ENCODE measurements at regions not wholly inside any gene's neighbourhood (a gene's known extent, or its start where the extent isn't known, plus 50 kb on each side); places are given as distances from the start of the nearest gene placed in this dataset.

DNA sequence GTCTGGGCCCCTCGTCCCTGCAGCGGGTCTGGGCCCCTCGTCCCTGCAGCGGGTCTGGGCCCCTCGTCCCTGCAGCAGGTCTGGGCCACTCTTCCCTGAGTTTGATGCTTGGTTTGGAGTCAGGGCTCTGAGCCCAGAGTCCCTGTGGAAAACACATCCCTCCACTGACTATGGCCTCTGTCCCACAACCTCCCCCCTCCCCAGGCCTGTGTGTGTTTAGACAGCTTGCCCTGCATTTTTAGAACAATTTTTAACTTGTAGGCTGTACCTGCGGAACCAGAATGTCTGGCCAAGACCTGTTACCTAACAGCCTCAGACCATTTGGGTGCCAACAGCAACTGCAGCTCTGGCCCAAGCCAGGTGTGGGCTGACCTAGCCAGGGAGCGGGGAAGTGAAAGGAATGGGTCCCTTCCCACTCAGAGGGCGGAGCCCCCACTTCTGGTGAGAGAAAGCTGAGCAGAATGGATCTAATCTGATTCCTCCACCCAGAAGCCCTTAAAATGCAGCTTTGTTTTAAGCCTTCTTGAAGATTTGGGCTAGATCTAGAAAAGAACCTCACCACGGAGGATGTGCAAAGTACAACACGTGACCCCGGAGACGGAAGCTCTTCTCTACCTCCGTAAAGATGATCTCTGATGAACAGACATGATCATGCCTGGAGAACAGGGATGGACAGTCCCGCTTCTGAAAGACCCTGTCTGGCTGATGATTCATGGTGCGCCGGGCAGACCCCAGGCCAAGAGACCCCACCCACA, 60.5 kb upstream of the TFRC start:
- H3K27ac Mint-ChIP-seq (ENCODE audit: unreplicated experiment): no peak overlapping the region
- FAIRE-seq (no peak), DNase-seq (ENCODE audit: low read depth) (no peak)

GRCh38 chr3:196141866-196142201, 59.9 kb upstream of the TFRC start:
- Histone ChIP-seq H3K4me1 (ENCODE audit: insufficient read depth, low read length) (peaks cover 9% of the 10 kb centered on the region), H3K36me3 (ENCODE audit: insufficient read depth, low read length) (no peaks in the 10 kb centered on the region), H3K4me3 (ENCODE audit: insufficient read depth, low read depth, low read length) (no peak overlapping the region), H3K27ac (ENCODE audit: low read depth, low read length) (no peak overlapping the region), H2AFZ (ENCODE audit: low read depth, low read length) (no peak overlapping the region), H3K9ac (ENCODE audit: low read length) (no peak overlapping the region), H3K9me3 (ENCODE audit: insufficient read depth, low read depth, low read length) (no peaks in the 10 kb centered on the region), H3K79me2 (ENCODE audit: insufficient read depth, low read length) (no peaks in the 10 kb centered on the region), H4K20me1 (ENCODE audit: insufficient read depth, low read length) (no peaks in the 10 kb centered on the region), H3K27me3 (ENCODE audit: insufficient read depth, low read length) (no peaks in the 10 kb centered on the region), H3K4me2 (ENCODE audit: low read length) (no peak overlapping the region)
- Mint-ChIP-seq H3K27me3 (ENCODE audit: low read depth, unreplicated experiment) (peaks cover 5% of the 10 kb centered on the region), H3K9me3 (ENCODE audit: unreplicated experiment) (peaks cover 2% of the 10 kb centered on the region), H3K36me3 (ENCODE audit: low read depth, unreplicated experiment) (no peaks in the 10 kb centered on the region), H3K4me3 (ENCODE audit: unreplicated experiment) (no peak overlapping the region), H3K4me1 (ENCODE audit: low read depth, unreplicated experiment) (peaks cover 1% of the 10 kb centered on the region), H3K27ac (ENCODE audit: unreplicated experiment) (no peak overlapping the region)
- TF ChIP-seq EZH2 (IDR thresholded peaks at IDR 0.05; ENCODE audit: insufficient read depth, low read length): no peak
- TF ChIP-seq, protein P1, sequence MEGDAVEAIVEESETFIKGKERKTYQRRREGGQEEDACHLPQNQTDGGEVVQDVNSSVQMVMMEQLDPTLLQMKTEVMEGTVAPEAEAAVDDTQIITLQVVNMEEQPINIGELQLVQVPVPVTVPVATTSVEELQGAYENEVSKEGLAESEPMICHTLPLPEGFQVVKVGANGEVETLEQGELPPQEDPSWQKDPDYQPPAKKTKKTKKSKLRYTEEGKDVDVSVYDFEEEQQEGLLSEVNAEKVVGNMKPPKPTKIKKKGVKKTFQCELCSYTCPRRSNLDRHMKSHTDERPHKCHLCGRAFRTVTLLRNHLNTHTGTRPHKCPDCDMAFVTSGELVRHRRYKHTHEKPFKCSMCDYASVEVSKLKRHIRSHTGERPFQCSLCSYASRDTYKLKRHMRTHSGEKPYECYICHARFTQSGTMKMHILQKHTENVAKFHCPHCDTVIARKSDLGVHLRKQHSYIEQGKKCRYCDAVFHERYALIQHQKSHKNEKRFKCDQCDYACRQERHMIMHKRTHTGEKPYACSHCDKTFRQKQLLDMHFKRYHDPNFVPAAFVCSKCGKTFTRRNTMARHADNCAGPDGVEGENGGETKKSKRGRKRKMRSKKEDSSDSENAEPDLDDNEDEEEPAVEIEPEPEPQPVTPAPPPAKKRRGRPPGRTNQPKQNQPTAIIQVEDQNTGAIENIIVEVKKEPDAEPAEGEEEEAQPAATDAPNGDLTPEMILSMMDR (IDR thresholded peaks at IDR 0.05; ENCODE audit: insufficient read depth, low read depth, low read length): no peak
- DNase-seq (ENCODE audit: low read depth): no peak
- no peak for FAIRE-seq

More for the DNA sequence above, 60.5 kb upstream of the TFRC start:
- Mint-ChIP-seq H3K27me3 (ENCODE audit: low read depth, unreplicated experiment) (peaks cover 5% of the 10 kb centered on the region), H3K4me3 (ENCODE audit: unreplicated experiment) (no peak overlapping the region), H3K36me3 (ENCODE audit: low read depth, unreplicated experiment) (no peaks in the 10 kb centered on the region), H3K4me1 (ENCODE audit: low read depth, unreplicated experiment) (peaks cover 1% of the 10 kb centered on the region), H3K9me3 (ENCODE audit: unreplicated experiment) (peaks cover 4% of the 10 kb centered on the region)
- H3K4me3 ChIP-seq (ENCODE audit: insufficient read depth, low read depth, low read length): no peak overlapping the region
- peak overlapping the region; percentile 10 for H3K4me2 ChIP-seq (ENCODE audit: low read length)
- peaks cover 9% of the 10 kb centered on the region for H3K4me1 ChIP-seq (ENCODE audit: insufficient read depth, low read length)
- TF ChIP-seq EZH2 (IDR thresholded peaks at IDR 0.05; ENCODE audit: insufficient read depth, low read length): no peak
- TF ChIP-seq, protein P1 (IDR thresholded peaks at IDR 0.05; ENCODE audit: insufficient read depth, low read depth, low read length): no peak
- H4K20me1 ChIP-seq (ENCODE audit: insufficient read depth, low read length): no peaks in the 10 kb centered on the region
- H3K79me2 ChIP-seq (ENCODE audit: insufficient read depth, low read length): no peaks in the 10 kb centered on the region
- no peaks in the 10 kb centered on the region for H3K9me3 ChIP-seq (ENCODE audit: insufficient read depth, low read depth, low read length)
- H3K36me3 ChIP-seq (ENCODE audit: insufficient read depth, low read length): no peaks in the 10 kb centered on the region
- H2AFZ ChIP-seq (ENCODE audit: low read depth, low read length): no peak overlapping the region
- no peak overlapping the region for H3K27ac ChIP-seq (ENCODE audit: low read depth, low read length)
- no peak overlapping the region for H3K9ac ChIP-seq (ENCODE audit: low read length)
- no peaks in the 10 kb centered on the region for H3K27me3 ChIP-seq (ENCODE audit: insufficient read depth, low read length)
